SK-N-SH (cell line): ENCODE measurements at regions not wholly inside any gene's neighbourhood (a gene's known extent, or its start where the extent isn't known, plus 50 kb on each side); places are given as distances from the start of the nearest gene placed in this dataset.

Experiments used
- CTCF ChIA-PET: fragments of 300-600, 350-600 bp; formaldehyde crosslinking; extraction: SDS; loops from one replicate; lab custom pipeline; 2021; lab: Yijun Ruan, JAX
- POLR2A ChIA-PET: fragments of 350-600 bp; sonication (Branson Sonifier 250); formaldehyde crosslinking; extraction: SDS; loops from one replicate; lab custom pipeline; 2020; ENCODE audit warnings: antibody characterized with exemption, inconsistent platforms; lab: Yijun Ruan, JAX
- DNase-seq: peaks from one replicate; pipeline ENCODE4 v3.0.0; 2012
- H2AFZ ChIP-seq: fragments of 200-600 bp; sonication (generic); 2 replicates; pipeline ENCODE4 v1.8.1; 2016; ENCODE audit warnings: antibody characterized with exemption, mild to moderate bottlenecking, low read depth
- H3F3A ChIP-seq: fragments of 200-600 bp; sonication (generic); replicated peaks from 2 replicates; pipeline ENCODE3; 2016; ENCODE audit warnings: antibody characterized with exemption, mild to moderate bottlenecking; ENCODE audit not compliant: insufficient read depth
- H3K27ac ChIP-seq, 2 experiments: fragments of 200-500 bp in 1 of 2; fragments of 200-600 bp in 1 of 2; sonication (Bioruptor generic) in 1 of 2; sonication (generic), shearing (Covaris generic) in 1 of 2; 2 replicates each; pipeline versions ENCODE4 v1.5.1 to v1.6.1; 2014 to 2016; ENCODE audit warnings: low read depth in 2 of 2, inconsistent platforms in 1 of 2, low read length in 1 of 2, mild to moderate bottlenecking in 1 of 2, mixed read lengths in 1 of 2
- H3K27me3 ChIP-seq: fragments of 200-600 bp; sonication (generic), shearing (Covaris generic); 2 replicates; pipeline ENCODE4 v1.6.1; 2016; ENCODE audit warnings: mixed run types; ENCODE audit not compliant: insufficient read depth
- H3K36me3 ChIP-seq, 2 experiments: fragments of 200-500 bp in 1 of 2; fragments of 200-600 bp in 1 of 2; sonication (Bioruptor generic) in 1 of 2; sonication (generic) in 1 of 2; replicated peaks in 1 of 2; 2 replicates each; pipeline versions ENCODE3 to v1.5.1; 2014 to 2016; ENCODE audit warnings: low read length in 1 of 2, mild to moderate bottlenecking in 1 of 2; ENCODE audit not compliant: insufficient read depth in 2 of 2, control insufficient read depth in 1 of 2
- H3K4me1 ChIP-seq, 2 experiments: fragments of 200-500 bp in 1 of 2; fragments of 200-600 bp in 1 of 2; sonication (Bioruptor generic) in 1 of 2; sonication (generic), shearing (Covaris generic) in 1 of 2; 2 replicates each; pipeline versions ENCODE4 v1.5.1 to v1.6.1; 2014 to 2016; ENCODE audit warnings: low read depth in 1 of 2, low read length in 1 of 2, mixed run types in 1 of 2; ENCODE audit not compliant: insufficient read depth in 2 of 2, control insufficient read depth in 1 of 2
- H3K4me2 ChIP-seq: fragments of 200-600 bp; sonication (generic), shearing (Covaris generic); 2 replicates; pipeline ENCODE4 v1.6.1; 2017; ENCODE audit warnings: mixed run types
- H3K4me3 ChIP-seq, 2 experiments: fragments of 200-500 bp in 1 of 2; fragments of 200-600 bp in 1 of 2; sonication (Bioruptor generic) in 1 of 2; sonication (generic), shearing (Covaris generic) in 1 of 2; 2 replicates each; pipeline versions ENCODE4 v1.5.1 to v1.8.1; 2014 to 2016; ENCODE audit warnings: low read depth in 2 of 2, inconsistent platforms in 1 of 2, low read length in 1 of 2, mild to moderate bottlenecking in 1 of 2, mixed read lengths in 1 of 2, moderate library complexity in 1 of 2
- H3K79me2 ChIP-seq: fragments of 200-600 bp; sonication (generic); 2 replicates; pipeline ENCODE4 v1.8.1; 2017; ENCODE audit warnings: mild to moderate bottlenecking; ENCODE audit not compliant: insufficient read depth
- H3K9ac ChIP-seq: fragments of 200-600 bp; sonication (generic); 2 replicates; pipeline ENCODE4 v1.6.1; 2017; ENCODE audit warnings: mixed run types
- H3K9me2 ChIP-seq: fragments of 200-600 bp; sonication (generic); 2 replicates; pipeline ENCODE4 v1.6.1; 2017; ENCODE audit warnings: mixed run types
- H3K9me3 ChIP-seq: fragments of 200-600 bp; sonication (generic); 2 replicates; pipeline ENCODE4 v1.6.1; 2017; ENCODE audit warnings: mixed run types, mild to moderate bottlenecking, moderate library complexity
- H4K20me1 ChIP-seq: fragments of 200-600 bp; sonication (generic); 2 replicates; pipeline ENCODE4 v1.6.1; 2017; ENCODE audit warnings: mild to moderate bottlenecking, mixed run types; ENCODE audit not compliant: insufficient read depth
- CHD2 ChIP-seq: fragments of 150-350 bp; IDR thresholded peaks from 2 replicates; pipeline ENCODE4 v1.6.1; 2018; ENCODE audit warnings: low read length; ENCODE audit not compliant: partially characterized antibody
- CTCF ChIP-seq: fragments of 200-600 bp; sonication (generic); IDR thresholded peaks from 2 replicates; pipeline ENCODE4 v1.6.1; 2017; ENCODE audit warnings: antibody characterized with exemption, mild to moderate bottlenecking, moderate library complexity
- ELF1 ChIP-seq: IDR thresholded peaks from 2 replicates; pipeline ENCODE4 v1.4.0; 2012
- EP300 ChIP-seq, 2 experiments: IDR thresholded peaks; 2 replicates each; pipeline versions ENCODE4 v1.4.0 to v1.6.1; 2012; ENCODE audit warnings: borderline replicate concordance in 1 of 2, low read depth in 1 of 2, low read length in 1 of 2
- FOXJ3 ChIP-seq: sonication (generic); formaldehyde crosslinking; IDR thresholded peaks from 2 replicates; pipeline ENCODE4 v1.5.1; 2020; ENCODE audit warnings: mild to moderate bottlenecking, missing genetic modification reagents
- MAX ChIP-seq: IDR thresholded peaks from 2 replicates; pipeline ENCODE4 v1.4.0; 2012; ENCODE audit warnings: low read depth
- MEF2A ChIP-seq: IDR thresholded peaks from 2 replicates; pipeline ENCODE4 v1.4.0; 2012; ENCODE audit warnings: low read depth, borderline replicate concordance
- MXI1 ChIP-seq: IDR thresholded peaks from 2 replicates; pipeline ENCODE4 v1.6.1; 2012; ENCODE audit warnings: mild to moderate bottlenecking, low read depth, low read length, improper control_type of control experiment
- NRF1 ChIP-seq: IDR thresholded peaks from 2 replicates; pipeline ENCODE4 v1.6.1; 2012; ENCODE audit warnings: low read depth, mild to moderate bottlenecking, low read length
- PBX3 ChIP-seq: IDR thresholded peaks from 2 replicates; pipeline ENCODE4; 2012
- POLR2AphosphoS5 ChIP-seq: IDR thresholded peaks from 2 replicates; pipeline ENCODE4 v1.6.1; 2012; ENCODE audit warnings: low read depth, low read length
- RAD21 ChIP-seq: IDR thresholded peaks from 2 replicates; pipeline ENCODE4 v1.6.1; 2012; ENCODE audit warnings: mild to moderate bottlenecking, low read length
- RCOR1 ChIP-seq: fragments of 150-350 bp; IDR thresholded peaks from 2 replicates; pipeline ENCODE4 v1.6.1; 2017; ENCODE audit warnings: antibody characterized with exemption, low read length
- REST ChIP-seq: IDR thresholded peaks from 2 replicates; pipeline ENCODE4 v1.6.1; 2012; ENCODE audit warnings: mild to moderate bottlenecking, low read depth, low read length, moderate library complexity
- SIN3A ChIP-seq: IDR thresholded peaks from 2 replicates; pipeline ENCODE4 v1.6.1; 2012; ENCODE audit warnings: low read depth, mild to moderate bottlenecking, low read length, moderate library complexity, borderline replicate concordance
- TCF12 ChIP-seq: IDR thresholded peaks from 2 replicates; pipeline ENCODE4 v1.4.0; 2012
- TEAD4 ChIP-seq: IDR thresholded peaks from 2 replicates; pipeline ENCODE4 v1.4.0; 2012; ENCODE audit warnings: mild to moderate bottlenecking, borderline replicate concordance; ENCODE audit not compliant: insufficient read depth
- USF1 ChIP-seq: IDR thresholded peaks from 2 replicates; pipeline ENCODE4 v1.4.0; 2012; ENCODE audit warnings: low read depth, borderline replicate concordance
- USF2 ChIP-seq: fragments of 150-350 bp; IDR thresholded peaks from 2 replicates; pipeline ENCODE4 v1.6.1; 2017; ENCODE audit warnings: antibody characterized with exemption, low read length, low read depth, borderline replicate concordance
- YY1 ChIP-seq: IDR thresholded peaks from 2 replicates; pipeline ENCODE4 v1.4.0; 2012; ENCODE audit warnings: low read depth, mild to moderate bottlenecking
- WGBS: methylation state at CpG from one replicate; pipeline ENCODE4 v1.1.6; 2017; ENCODE audit warnings: low lambda C conversion rate; 5-methylcytosine and 5-hydroxymethylcytosine counted together

GRCh38 chr15:88992912-88993376 lies 79.8 kb upstream of the MFGE8 start:
- TF ChIP-seq PBX3: no peak
- TF ChIP-seq YY1: no peak
- TF ChIP-seq ELF1: no peak
- TF ChIP-seq REST: no peak
- no peak for TF ChIP-seq USF1
- TF ChIP-seq MXI1: no peak
- no peak for TF ChIP-seq CHD2
- TF ChIP-seq MAX: no peak
- TF ChIP-seq RCOR1: no peak
- TF ChIP-seq FOXJ3: no peak
- TF ChIP-seq TEAD4: no peak
- TF ChIP-seq EP300 (IDR thresholded peaks at IDR 0.05; ENCODE audit: borderline replicate concordance in 1 of 2, low read depth in 1 of 2, low read length in 1 of 2): no peak
- WGBS: 89% methylated on average over 7 of the region's 7 CpGs
- Histone ChIP-seq H3K9ac (no peak overlapping the region), H3K9me2 (no peaks in the 10 kb centered on the region), H3K79me2 (no peaks in the 10 kb centered on the region), H3K4me1 (peaks cover 0 to 18% of the 10 kb centered on the region in 2 experiments; a peak in 1 of 4 replicates), H3K9me3 (no peaks in the 10 kb centered on the region), H3K4me3 (no peak overlapping the region), H2AFZ (no peak overlapping the region), H3K4me2 (no peak overlapping the region), H3K27ac (no peak overlapping the region), H3K27me3 (no peaks in the 10 kb centered on the region), H3K36me3 (no peaks in the 10 kb centered on the region), H3F3A (peaks cover 20% of the 10 kb centered on the region), H4K20me1 (no peaks in the 10 kb centered on the region)
- ChIA-PET CTCF (interaction anchor here (1.3 to 1.4 kb wide), 3 partner anchors 9 to 24 kb away, joined by 3 read pairs; no protein-coding TSS in a partner anchor), POLR2A (no interaction called here)
- no peak for DNase-seq

- POLR2A ChIA-PET: no interaction called here
- 72% methylated on average over 5 of the region's 5 CpGs for WGBS
- TF ChIP-seq EP300 (IDR thresholded peaks at IDR 0.05; ENCODE audit: borderline replicate concordance in 1 of 2, low read depth in 1 of 2, low read length in 1 of 2) (no peak), USF2 (no peak), TCF12 (no peak), RAD21 (no peak), FOXJ3 (no peak), RCOR1 (no peak), SIN3A (no peak), CTCF (no peak), NRF1 (no peak), POLR2AphosphoS5 (no peak), MEF2A (no peak)
Measured at GRCh38 chr15:88993662-88994061, 80.5 kb upstream of the MFGE8 start.

More at GRCh38 chr15:88993662-88994061, 80.5 kb upstream of the MFGE8 start:
- peaks cover 20% of the 10 kb centered on the region for H3F3A ChIP-seq
- peaks cover 0 to 12% of the 10 kb centered on the region in 2 experiments; a peak in 1 of 4 replicates for H3K4me1 ChIP-seq
- no peaks in the 10 kb centered on the region for H3K9me3 ChIP-seq
- H3K79me2 ChIP-seq: no peaks in the 10 kb centered on the region
- no peaks in the 10 kb centered on the region for H3K9me2 ChIP-seq
- no peak overlapping the region for H3K4me3 ChIP-seq
- no peak overlapping the region for H3K4me2 ChIP-seq
- H3K27me3 ChIP-seq: no peaks in the 10 kb centered on the region
- no peaks in the 10 kb centered on the region for H3K36me3 ChIP-seq
- no peak for DNase-seq
- H2AFZ ChIP-seq: no peak overlapping the region
- no peak overlapping the region for H3K27ac ChIP-seq
- CTCF ChIA-PET: interaction anchor here (1.2 to 1.4 kb wide), 3 partner anchors 9 to 89 kb away, joined by 3 to 7 read pairs (median 3); no protein-coding TSS in a partner anchor
- H4K20me1 ChIP-seq: no peaks in the 10 kb centered on the region
- no peak overlapping the region for H3K9ac ChIP-seq
